ENCODE measurements at regions not wholly inside any gene's neighbourhood (a gene's known extent, or its start where the extent isn't known, plus 50 kb on each side); places are given as distances from the start of the nearest gene placed in this dataset.

DNA sequence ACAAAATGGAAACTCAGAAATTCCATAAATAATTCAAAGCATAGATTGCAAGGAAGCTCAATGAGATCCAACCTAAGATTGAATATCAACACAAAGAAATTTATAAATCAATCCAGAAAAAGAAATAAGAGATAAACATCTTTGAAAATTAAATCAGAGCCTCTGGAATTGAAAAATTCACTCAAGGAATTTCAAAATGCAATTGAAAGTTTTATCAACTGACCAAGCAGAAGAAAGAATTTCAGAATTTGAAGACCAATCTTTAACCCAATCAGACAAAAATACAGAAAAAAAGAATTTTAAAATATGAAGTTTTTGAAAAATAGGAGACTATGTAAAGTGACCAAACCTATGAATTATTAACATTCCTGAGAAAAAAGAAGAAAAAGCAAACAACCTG, 134.1 kb downstream of the GASK1B start:
- H3K4me1 Mint-ChIP-seq (ENCODE audit: low read depth), result no peaks in the 10 kb centered on the region
- ChIA-PET POLR2A (no interaction called here), CTCF (no interaction called here)
- Histone ChIP-seq H3K27me3 (ENCODE audit: control insufficient read depth in 1 of 2, insufficient read depth in 2 of 2, low read length in 2 of 2) (no peaks in the 10 kb centered on the region), H3K4me3 (ENCODE audit: low read length) (no peak overlapping the region), H3K4me1 (ENCODE audit: insufficient read depth, low read length) (no peaks in the 10 kb centered on the region), H3K9me3 (ENCODE audit: control insufficient read depth in 1 of 2, insufficient read depth in 1 of 2, low read length in 2 of 2) (peaks cover 5 to 14% of the 10 kb centered on the region in 2 experiments), H3K27ac (ENCODE audit: low read depth in 1 of 2, low read length in 2 of 2) (no peak overlapping the region), H3K36me3 (ENCODE audit: insufficient read depth, low read length) (no peaks in the 10 kb centered on the region)
- H3K36me3 Mint-ChIP-seq (ENCODE audit: low read depth), result no peaks in the 10 kb centered on the region
- intact Hi-C loops (cut with DNase I, micrococcal nuclease), result no loop called here
- H3K27ac Mint-ChIP-seq, result no peak overlapping the region
- no peak for DNase-seq
- peaks cover 10% of the 10 kb centered on the region for H3K9me3 Mint-ChIP-seq
- no peak overlapping the region for H3K4me3 Mint-ChIP-seq
- H3K27me3 Mint-ChIP-seq, result no peaks in the 10 kb centered on the region
- ATAC-seq (ENCODE audit: poor library complexity), result no peak
- TF ChIP-seq, protein P1, sequence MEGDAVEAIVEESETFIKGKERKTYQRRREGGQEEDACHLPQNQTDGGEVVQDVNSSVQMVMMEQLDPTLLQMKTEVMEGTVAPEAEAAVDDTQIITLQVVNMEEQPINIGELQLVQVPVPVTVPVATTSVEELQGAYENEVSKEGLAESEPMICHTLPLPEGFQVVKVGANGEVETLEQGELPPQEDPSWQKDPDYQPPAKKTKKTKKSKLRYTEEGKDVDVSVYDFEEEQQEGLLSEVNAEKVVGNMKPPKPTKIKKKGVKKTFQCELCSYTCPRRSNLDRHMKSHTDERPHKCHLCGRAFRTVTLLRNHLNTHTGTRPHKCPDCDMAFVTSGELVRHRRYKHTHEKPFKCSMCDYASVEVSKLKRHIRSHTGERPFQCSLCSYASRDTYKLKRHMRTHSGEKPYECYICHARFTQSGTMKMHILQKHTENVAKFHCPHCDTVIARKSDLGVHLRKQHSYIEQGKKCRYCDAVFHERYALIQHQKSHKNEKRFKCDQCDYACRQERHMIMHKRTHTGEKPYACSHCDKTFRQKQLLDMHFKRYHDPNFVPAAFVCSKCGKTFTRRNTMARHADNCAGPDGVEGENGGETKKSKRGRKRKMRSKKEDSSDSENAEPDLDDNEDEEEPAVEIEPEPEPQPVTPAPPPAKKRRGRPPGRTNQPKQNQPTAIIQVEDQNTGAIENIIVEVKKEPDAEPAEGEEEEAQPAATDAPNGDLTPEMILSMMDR (IDR thresholded peaks at IDR 0.05), result no peak

DNA sequence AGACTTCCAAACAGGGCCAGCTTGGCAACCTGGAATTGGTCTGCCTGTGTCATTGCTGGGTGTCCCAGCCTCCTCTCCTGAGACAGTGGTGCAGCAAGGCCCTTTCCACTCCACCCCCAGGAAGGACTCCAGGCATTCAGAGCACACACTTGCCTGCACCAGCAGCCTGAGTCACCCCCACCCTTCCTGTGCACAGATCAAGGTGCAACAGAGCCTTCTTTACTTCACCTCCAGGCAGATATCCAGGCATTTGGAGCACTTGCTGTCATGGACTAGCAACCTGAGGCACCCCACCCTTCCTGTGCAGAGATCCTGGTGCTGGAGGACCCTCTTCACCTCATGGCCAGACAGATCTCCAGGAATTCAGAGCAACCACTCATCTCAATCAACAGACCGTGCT, 135.8 kb downstream of the GASK1B start:
- Histone ChIP-seq H3K27me3 (ENCODE audit: control insufficient read depth in 1 of 2, insufficient read depth in 2 of 2, low read length in 2 of 2) (no peaks in the 10 kb centered on the region), H3K9me3 (ENCODE audit: control insufficient read depth in 1 of 2, insufficient read depth in 1 of 2, low read length in 2 of 2) (peaks cover 5 to 13% of the 10 kb centered on the region in 2 experiments), H3K36me3 (ENCODE audit: insufficient read depth, low read length) (no peaks in the 10 kb centered on the region), H3K4me1 (ENCODE audit: insufficient read depth, low read length) (no peaks in the 10 kb centered on the region), H3K4me3 (ENCODE audit: low read length) (no peak overlapping the region), H3K27ac (ENCODE audit: low read depth in 1 of 2, low read length in 2 of 2) (no peak overlapping the region)
- POLR2A ChIA-PET, result no interaction called here
- H3K36me3 Mint-ChIP-seq (ENCODE audit: low read depth), result no peaks in the 10 kb centered on the region
- ATAC-seq (ENCODE audit: poor library complexity) (no peak), DNase-seq (no peak)
- no peaks in the 10 kb centered on the region for H3K27me3 Mint-ChIP-seq
- no peaks in the 10 kb centered on the region for H3K4me1 Mint-ChIP-seq (ENCODE audit: low read depth)
- no peak overlapping the region for H3K27ac Mint-ChIP-seq
- intact Hi-C loops (cut with DNase I, micrococcal nuclease), result no loop called here
- peaks cover 10% of the 10 kb centered on the region for H3K9me3 Mint-ChIP-seq
- TF ChIP-seq, protein P1 (IDR thresholded peaks at IDR 0.05), result no peak
- no peak overlapping the region for H3K4me3 Mint-ChIP-seq
- CTCF ChIA-PET, result no interaction called here

DNA sequence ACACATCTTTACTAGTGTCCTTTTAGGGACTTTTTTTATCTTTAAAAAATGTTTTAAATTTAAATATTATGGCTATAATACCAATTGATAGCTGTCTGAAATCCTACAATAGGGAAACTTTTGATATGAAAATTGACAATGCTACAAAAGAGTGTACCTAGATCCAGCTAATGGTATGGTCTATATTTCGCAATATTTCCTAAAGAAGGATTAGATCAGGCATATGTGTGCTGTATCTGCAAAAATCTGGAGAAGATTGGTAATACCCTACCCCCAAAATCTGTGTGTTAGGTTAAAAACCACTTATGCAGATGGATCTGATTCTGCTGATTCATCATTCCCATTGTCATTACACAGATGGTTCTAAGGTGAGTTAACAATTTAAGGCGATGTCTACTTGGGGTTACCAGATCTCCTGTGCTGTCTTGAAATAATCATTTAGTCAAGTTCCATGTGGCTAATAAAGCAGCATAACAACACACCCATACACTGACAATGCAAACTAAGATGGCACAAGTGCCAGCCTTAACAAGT, 137.1 kb downstream of the GASK1B start:
- H3K36me3 ChIP-seq (ENCODE audit: insufficient read depth, low read length), result no peaks in the 10 kb centered on the region
- Mint-ChIP-seq H3K27me3 (no peaks in the 10 kb centered on the region), H3K36me3 (ENCODE audit: low read depth) (no peaks in the 10 kb centered on the region), H3K4me1 (ENCODE audit: low read depth) (no peaks in the 10 kb centered on the region), H3K27ac (no peak overlapping the region), H3K9me3 (peaks cover 5% of the 10 kb centered on the region), H3K4me3 (no peak overlapping the region)
- ChIA-PET CTCF (no interaction called here), POLR2A (no interaction called here)
- DNase-seq (no peak), ATAC-seq (ENCODE audit: poor library complexity) (no peak)
- TF ChIP-seq, protein P1 (IDR thresholded peaks at IDR 0.05), result no peak
- H3K4me1 ChIP-seq (ENCODE audit: insufficient read depth, low read length), result no peaks in the 10 kb centered on the region
- H3K4me3 ChIP-seq (ENCODE audit: low read length), result no peak overlapping the region
- intact Hi-C loops (cut with DNase I, micrococcal nuclease), result no loop called here
- no peaks in the 10 kb centered on the region for H3K27me3 ChIP-seq (ENCODE audit: control insufficient read depth in 1 of 2, insufficient read depth in 2 of 2, low read length in 2 of 2)
- no peak overlapping the region for H3K27ac ChIP-seq (ENCODE audit: low read depth in 1 of 2, low read length in 2 of 2)
- peaks cover 5 to 13% of the 10 kb centered on the region in 2 experiments for H3K9me3 ChIP-seq (ENCODE audit: control insufficient read depth in 1 of 2, insufficient read depth in 1 of 2, low read length in 2 of 2)
